ENCODE measurements at regions not wholly inside any gene's neighbourhood (a gene's known extent, or its start where the extent isn't known, plus 50 kb on each side); places are given as distances from the start of the nearest gene placed in this dataset.

DNA sequence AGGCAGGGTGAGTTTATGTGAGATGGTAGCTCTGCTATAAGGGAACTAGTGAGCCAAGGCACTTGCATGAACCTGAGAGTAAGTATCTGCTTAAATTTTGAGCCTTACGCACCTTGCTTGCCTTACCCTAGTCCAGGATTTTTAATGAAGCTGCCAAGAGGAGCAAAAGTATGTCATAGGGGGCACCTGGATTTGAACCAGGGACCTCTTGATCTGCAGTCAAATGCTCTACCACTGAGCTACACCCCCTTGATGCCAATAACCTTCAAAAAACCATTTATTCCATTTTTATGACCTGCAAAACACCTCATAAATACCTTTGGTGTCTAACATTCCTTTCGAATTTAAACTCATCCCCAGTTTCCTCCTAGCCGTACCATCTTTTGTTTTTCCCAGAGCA lies 88.3 kb upstream of the ACP3 start:
- CTCF ChIA-PET, result no interaction called here
- POLR2A ChIA-PET, result no interaction called here
- no peak for DNase-seq (ENCODE audit: extremely low spot score)
- TF ChIP-seq TARDBP (IDR thresholded peaks at IDR 0.05), result no peak
- no peak for TF ChIP-seq SUZ12 (IDR thresholded peaks at IDR 0.05)

DNA sequence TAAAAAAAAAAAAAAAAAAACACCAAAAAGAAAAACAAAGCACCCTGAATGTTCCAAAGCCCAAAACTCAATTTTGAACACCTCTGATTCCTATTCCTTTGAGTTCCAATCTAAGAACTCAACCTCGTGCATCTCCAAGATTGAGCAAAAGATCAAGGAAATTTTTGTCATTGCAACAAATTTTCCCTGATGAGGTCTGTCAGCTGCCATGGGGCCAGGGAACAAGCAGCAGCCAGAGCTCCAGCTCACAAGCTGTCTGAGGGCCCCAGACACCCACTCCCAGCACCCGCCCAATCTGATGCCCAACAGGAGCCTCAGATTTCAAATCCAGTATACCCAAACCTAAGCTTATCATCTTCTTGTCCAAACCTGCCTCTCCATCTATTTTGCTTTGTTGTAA lies 87.6 kb upstream of the ACP3 start:
- ChIA-PET POLR2A (no interaction called here), CTCF (no interaction called here)
- DNase-seq (ENCODE audit: extremely low spot score), result no peak
- TF ChIP-seq ELF4 (IDR thresholded peaks at IDR 0.05), result no peak
- TF ChIP-seq SUZ12 (IDR thresholded peaks at IDR 0.05), result no peak
- TF ChIP-seq FOXM1 (IDR thresholded peaks at IDR 0.05; ENCODE audit: borderline replicate concordance), result no peak
- TF ChIP-seq L3MBTL2 (conservative IDR thresholded peaks at IDR 0.05), result no peak
- TF ChIP-seq, protein P1, sequence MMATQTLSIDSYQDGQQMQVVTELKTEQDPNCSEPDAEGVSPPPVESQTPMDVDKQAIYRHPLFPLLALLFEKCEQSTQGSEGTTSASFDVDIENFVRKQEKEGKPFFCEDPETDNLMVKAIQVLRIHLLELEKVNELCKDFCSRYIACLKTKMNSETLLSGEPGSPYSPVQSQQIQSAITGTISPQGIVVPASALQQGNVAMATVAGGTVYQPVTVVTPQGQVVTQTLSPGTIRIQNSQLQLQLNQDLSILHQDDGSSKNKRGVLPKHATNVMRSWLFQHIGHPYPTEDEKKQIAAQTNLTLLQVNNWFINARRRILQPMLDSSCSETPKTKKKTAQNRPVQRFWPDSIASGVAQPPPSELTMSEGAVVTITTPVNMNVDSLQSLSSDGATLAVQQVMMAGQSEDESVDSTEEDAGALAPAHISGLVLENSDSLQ (IDR thresholded peaks at IDR 0.05), result no peak
- no peak for TF ChIP-seq ARNT (IDR thresholded peaks at IDR 0.05)
- no peak for TF ChIP-seq FOXK2 (IDR thresholded peaks at IDR 0.05)
- TF ChIP-seq BHLHE40 (IDR thresholded peaks at IDR 0.05; ENCODE audit: borderline replicate concordance), result no peak
- TF ChIP-seq ZNF384 (IDR thresholded peaks at IDR 0.05), result no peak
- TF ChIP-seq FOXA1 (IDR thresholded peaks at IDR 0.05), result no peak
- TF ChIP-seq LEF1 (IDR thresholded peaks at IDR 0.05; ENCODE audit: borderline replicate concordance), result no peak
- TF ChIP-seq HDGF (IDR thresholded peaks at IDR 0.05; ENCODE audit: borderline replicate concordance), result no peak
- TF ChIP-seq NFRKB (IDR thresholded peaks at IDR 0.05), result no peak

DNA sequence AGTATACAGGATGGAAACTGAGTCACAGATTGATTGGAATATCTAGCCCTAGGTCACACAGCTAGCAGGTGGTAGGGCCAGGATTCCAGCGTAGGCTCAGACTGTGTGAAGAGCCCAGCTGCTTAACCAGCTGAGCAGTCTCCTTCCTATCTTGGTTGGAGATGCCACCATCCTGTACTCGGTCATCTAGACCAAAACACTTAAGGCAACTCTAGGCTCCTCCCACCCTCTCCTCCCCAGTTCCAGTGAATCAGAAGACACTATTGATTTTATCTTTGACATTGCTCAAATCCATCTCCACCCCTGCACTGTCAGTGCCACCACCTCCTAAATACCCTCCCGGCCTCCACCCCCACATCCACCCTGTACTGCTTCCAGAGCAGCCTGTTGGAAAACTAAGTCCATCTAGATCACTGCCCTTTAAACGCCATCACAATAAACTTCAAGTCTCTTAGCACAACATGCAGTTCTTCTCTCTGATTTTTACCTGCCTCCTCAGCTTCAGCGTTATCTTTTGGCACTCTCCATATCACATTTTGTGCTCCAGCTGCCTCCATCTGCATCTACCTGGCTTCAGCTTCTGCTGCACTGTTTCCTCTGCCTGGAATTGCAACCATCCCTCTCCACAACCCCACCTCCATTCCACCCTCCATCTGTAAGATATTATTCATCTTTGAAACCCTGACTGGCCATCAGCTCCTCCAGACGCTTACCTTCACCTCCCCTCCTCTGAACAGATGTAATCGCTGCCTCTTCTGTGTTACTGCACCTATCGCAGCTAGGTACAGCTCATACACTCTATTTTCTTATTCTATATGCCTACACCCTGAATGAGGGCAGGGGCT lies 86.8 kb upstream of the ACP3 start:
- TF ChIP-seq SUZ12 (IDR thresholded peaks at IDR 0.05) (no peak), TARDBP (IDR thresholded peaks at IDR 0.05) (no peak), FOXA1 (IDR thresholded peaks at IDR 0.05) (no peak), NFRKB (IDR thresholded peaks at IDR 0.05) (no peak), ZNF384 (IDR thresholded peaks at IDR 0.05) (no peak), FOXK2 (IDR thresholded peaks at IDR 0.05) (no peak), HDGF (IDR thresholded peaks at IDR 0.05; ENCODE audit: borderline replicate concordance) (no peak), ELF4 (IDR thresholded peaks at IDR 0.05) (no peak)
- TF ChIP-seq, protein P1 (IDR thresholded peaks at IDR 0.05), result no peak
- no peak for DNase-seq (ENCODE audit: extremely low spot score)
- POLR2A ChIA-PET, result no interaction called here
- CTCF ChIA-PET, result no interaction called here

DNA sequence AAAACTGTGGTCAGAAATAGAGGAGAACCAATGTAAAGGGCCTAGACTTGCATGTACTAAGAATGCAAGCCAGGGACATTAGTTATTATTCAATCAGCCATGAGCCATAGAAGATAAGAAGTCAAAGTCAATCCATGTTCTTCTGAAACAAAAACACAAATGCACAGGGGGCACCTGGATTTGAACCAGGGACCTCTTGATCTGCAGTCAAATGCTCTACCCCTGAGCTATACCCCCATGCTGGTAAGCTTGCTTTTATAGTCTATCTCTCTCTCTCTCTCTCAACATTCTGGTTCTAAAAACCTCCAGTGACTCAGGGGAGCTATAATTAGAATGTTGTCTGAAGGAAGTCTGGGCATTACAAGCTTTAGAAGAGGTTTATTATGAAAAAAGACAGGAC lies 85.6 kb upstream of the ACP3 start:
- POLR2A ChIA-PET, result no interaction called here
- no peak for DNase-seq (ENCODE audit: extremely low spot score)
- CTCF ChIA-PET, result interaction anchor here (0.8 to 1.2 kb wide), 7 partner anchors 8 to 197 kb away, joined by 3 to 7 read pairs (median 3); partner anchors contain the start of genes CPNE4 and DNAJC13
- TF ChIP-seq L3MBTL2 (conservative IDR thresholded peaks at IDR 0.05) (no peak), LEF1 (IDR thresholded peaks at IDR 0.05; ENCODE audit: borderline replicate concordance) (no peak), TARDBP (IDR thresholded peaks at IDR 0.05) (no peak), NFRKB (IDR thresholded peaks at IDR 0.05) (no peak), FOXK2 (IDR thresholded peaks at IDR 0.05) (no peak), ARNT (IDR thresholded peaks at IDR 0.05) (no peak), SP1 (IDR thresholded peaks at IDR 0.05) (no peak)
- TF ChIP-seq, protein P1 (IDR thresholded peaks at IDR 0.05), result no peak

DNA sequence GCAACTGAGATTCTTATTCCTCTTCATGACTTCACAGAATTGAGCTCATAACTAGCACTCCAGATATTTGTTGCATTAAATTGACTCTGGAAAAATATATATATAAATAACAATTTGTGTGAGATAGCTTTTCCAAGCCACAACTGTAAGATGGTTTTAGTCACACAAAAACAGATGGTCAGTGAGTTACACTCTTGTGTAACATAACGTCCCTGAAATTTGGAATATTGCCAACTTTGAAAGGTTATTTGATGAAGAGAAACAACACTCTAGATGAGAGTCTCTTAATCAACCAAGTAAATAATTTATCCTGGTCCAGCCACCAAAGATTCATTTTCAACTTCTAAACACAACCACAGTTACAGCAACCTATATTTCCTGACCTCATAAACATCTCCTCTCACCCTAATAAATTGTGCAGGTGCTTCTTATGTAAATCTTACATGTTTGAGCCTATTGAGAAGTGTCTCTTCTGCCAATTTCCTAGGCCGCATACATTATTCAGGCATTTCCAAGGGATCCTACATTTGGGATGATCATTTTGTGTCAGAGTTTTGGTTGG lies 84.9 kb upstream of the ACP3 start:
- ChIA-PET POLR2A (no interaction called here), CTCF (interaction anchor here (0.8 to 1.2 kb wide), 7 partner anchors 7 to 197 kb away, joined by 3 to 7 read pairs (median 3); partner anchors contain the start of genes CPNE4 and DNAJC13)
- no peak for TF ChIP-seq HDGF (IDR thresholded peaks at IDR 0.05; ENCODE audit: borderline replicate concordance)
- no peak for TF ChIP-seq ARNT (IDR thresholded peaks at IDR 0.05)
- TF ChIP-seq TARDBP (IDR thresholded peaks at IDR 0.05), result no peak
- TF ChIP-seq SP1 (IDR thresholded peaks at IDR 0.05), result no peak
- TF ChIP-seq LEF1 (IDR thresholded peaks at IDR 0.05; ENCODE audit: borderline replicate concordance), result no peak
- TF ChIP-seq BHLHE40 (IDR thresholded peaks at IDR 0.05; ENCODE audit: borderline replicate concordance), result no peak
- TF ChIP-seq ZNF384 (IDR thresholded peaks at IDR 0.05), result no peak
- TF ChIP-seq FOXA1 (IDR thresholded peaks at IDR 0.05), result no peak
- TF ChIP-seq NFRKB (IDR thresholded peaks at IDR 0.05), result no peak
- no peak for TF ChIP-seq L3MBTL2 (conservative IDR thresholded peaks at IDR 0.05)
- TF ChIP-seq, protein P1 (IDR thresholded peaks at IDR 0.05), result no peak
- DNase-seq (ENCODE audit: extremely low spot score), result no peak
